Retina (tissue), 1 donor: ENCODE measurements at regions not wholly inside any gene's neighbourhood (a gene's known extent, or its start where the extent isn't known, plus 50 kb on each side); places are given as distances from the start of the nearest gene placed in this dataset.
"Not testable (repeated sequence)": the region's sequence is repeated elsewhere in the genome, so short reads cannot be mapped to it uniquely, and the experiment has no call there.

Experiments
- DNase-seq: peaks from one replicate; pipeline ENCODE4 v3.0.0-alpha.2; 2016

DNA sequence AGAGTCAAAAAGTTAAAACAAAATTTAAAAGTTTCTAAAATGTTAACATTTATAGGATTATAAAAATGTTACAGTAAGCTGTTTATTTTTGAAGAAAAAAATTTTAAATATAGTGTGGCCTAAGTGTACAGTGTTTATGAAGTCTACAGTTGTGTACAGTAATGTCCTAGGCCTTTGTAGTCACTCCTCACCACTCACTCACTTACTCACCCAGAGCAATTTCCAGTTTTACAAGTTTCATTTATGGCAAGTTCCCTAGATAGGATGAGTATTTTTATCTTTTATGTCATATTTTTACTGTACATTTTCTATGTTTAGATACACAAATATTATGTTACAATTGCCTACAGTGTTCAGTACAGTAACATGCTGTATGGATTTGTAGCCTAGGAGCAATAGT, 419.9 kb downstream of the ARL4A start:
- DNase-seq, result no peak

GRCh38 chr7:13108061-13108460, 420.6 kb downstream of the ARL4A start:
- DNase-seq, result no peak

- DNase-seq, result no peak
These were observed 421.8 kb downstream of the ARL4A start for GRCh38 chr7:13109201-13109600.

DNA sequence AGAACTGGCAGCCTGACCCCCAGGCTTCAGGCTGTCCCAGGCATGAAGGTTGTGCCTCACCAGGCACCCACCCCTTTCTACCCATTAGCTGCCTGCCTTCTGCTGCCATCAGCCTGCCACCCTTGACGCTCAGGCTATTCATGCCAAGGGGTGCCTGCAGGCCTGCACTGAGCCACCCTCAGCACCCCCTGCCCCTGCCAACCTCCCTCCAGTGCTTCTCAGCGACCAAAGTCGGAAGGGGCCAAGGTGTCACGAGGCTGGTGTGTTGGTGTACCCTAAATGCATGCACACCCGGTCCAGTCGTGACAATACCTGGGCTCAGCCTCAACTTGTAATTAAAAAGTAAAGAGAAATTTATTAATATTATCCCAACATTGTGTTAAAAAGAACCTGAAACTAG, 422.7 kb downstream of the ARL4A start:
- no peak for DNase-seq

GRCh38 chr7:13111230-13111629, 423.8 kb downstream of the ARL4A start:
- DNase-seq, result no peak

GRCh38 chr7:13114240-13114639, 426.8 kb downstream of the ARL4A start:
- DNase-seq, result not testable (repeated sequence)

DNA sequence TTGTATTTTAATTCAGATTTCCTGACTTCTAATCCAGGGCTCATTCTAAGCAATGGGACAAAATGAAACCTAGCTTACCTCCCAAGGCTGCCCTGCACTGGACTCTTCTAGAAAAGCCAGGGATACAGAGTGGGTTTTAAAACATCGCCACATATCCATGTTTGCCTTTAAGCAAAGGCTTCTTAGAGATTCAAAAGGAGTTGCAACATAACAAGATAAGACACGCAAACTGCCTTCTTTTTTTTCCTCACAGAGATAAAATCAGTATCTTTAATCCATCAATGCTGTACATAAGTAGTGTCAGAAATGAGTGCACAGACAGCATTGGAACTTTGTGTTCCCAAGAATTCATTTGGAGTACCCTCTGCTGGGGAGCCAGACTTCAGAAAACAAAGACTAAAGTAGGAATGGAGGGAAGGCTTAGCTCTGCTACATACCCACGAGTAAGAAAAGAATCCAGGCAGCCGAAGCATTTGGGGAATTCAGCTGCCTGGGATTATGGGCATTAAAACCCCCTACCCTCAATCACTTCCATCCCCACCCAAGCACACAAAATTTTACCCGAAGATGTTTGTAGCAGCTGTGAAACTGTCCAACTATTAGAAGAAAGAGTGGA, 427.8 kb downstream of the ARL4A start:
- DNase-seq, result no peak

- DNase-seq, result no peak
These were observed 428.4 kb downstream of the ARL4A start for GRCh38 chr7:13115855-13116254.

- no peak for DNase-seq
These were observed 429.7 kb downstream of the ARL4A start for GRCh38 chr7:13117103-13117502.

DNA sequence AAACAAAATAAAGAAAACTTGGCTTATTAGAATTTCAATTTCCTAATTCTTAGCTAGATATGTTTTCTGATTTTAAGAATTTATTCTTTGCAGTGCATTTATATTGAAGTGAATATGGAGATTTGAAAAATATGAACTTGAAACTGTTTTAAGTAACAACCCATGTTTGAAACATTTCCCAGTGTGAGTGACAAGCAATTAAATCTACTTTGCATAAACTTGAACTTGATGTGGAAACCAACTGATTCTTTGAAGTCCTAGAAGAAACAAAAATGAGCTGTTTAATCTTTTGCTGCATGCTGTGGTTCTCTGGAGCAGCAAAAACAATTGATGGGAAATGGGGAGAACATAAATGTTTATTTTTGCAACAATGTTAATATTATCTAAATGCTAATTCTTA, 430.2 kb downstream of the ARL4A start:
- DNase-seq, result no peak

DNA sequence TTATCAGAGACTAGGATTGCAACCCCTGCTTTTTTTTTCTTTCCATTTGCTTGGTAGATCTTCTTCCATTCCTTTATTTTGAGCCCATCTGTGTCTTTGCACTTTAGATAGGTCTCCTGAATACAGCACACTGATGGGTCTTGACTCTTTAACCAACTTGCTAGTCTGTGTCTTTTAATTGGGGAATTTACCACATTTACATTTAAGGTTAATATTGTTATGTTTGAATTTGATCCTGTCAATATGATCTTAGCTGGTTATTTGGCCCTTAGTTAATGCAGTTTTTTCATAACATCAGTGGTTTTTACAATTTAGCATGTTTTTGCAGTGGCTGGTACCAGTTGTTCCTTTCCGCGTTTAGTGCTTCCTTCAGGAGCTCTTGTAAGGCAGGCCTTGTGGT, 437.2 kb downstream of the ARL4A start:
- not testable (repeated sequence) for DNase-seq

GRCh38 chr7:13126347-13126746, 438.9 kb downstream of the ARL4A start:
- DNase-seq, result no peak

- no peak for DNase-seq
These were observed 442.9 kb downstream of the ARL4A start for GRCh38 chr7:13130321-13130720.

- not testable (repeated sequence) for DNase-seq
These were observed 443.5 kb downstream of the ARL4A start for GRCh38 chr7:13130906-13131305.

- no peak for DNase-seq
These were observed 444.9 kb downstream of the ARL4A start for GRCh38 chr7:13132314-13132713.

DNA sequence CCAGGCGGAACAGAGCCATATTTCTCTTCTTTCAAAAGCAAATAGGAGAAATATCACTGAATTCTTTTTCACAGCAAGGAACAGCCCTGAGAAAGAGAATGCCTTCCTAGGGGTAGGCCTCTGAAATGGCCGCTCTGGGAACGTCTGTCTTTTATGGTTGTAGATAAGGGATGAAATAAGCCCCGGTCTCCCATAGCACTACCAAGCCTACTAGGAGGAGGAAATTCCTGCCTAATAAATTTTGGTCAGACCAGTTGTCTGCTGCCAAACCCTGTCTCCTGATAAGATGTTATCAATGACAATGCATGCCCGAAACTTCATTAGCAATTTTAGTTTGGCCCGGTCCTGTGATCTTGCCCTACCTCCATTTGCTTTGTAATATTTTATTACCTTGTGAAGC, 448.9 kb downstream of the ARL4A start:
- not testable (repeated sequence) for DNase-seq

DNA sequence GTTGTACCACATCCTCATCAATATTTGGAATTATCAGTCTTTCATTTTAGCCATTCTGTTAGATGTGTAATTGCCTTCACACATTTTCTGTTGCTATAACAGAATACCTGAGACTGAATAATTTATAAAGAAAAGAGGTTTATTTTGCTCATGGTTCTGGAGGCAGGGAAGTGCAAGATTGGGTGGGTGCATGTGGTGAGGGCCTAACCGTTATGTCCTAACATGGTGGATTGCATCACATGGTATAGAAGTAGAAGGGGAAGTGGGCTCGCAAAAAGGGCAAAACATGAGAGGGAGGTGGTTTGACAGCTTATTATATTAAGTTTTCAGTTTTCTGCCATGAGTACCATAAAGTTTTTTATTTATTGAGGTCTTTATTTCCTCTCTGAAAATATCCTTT, 452.0 kb downstream of the ARL4A start:
- DNase-seq, result no peak

- no peak for DNase-seq
These were observed 457.2 kb downstream of the ARL4A start for GRCh38 chr7:13144673-13145072.

GRCh38 chr7:13148548-13148947, 461.1 kb downstream of the ARL4A start:
- DNase-seq, result no peak

DNA sequence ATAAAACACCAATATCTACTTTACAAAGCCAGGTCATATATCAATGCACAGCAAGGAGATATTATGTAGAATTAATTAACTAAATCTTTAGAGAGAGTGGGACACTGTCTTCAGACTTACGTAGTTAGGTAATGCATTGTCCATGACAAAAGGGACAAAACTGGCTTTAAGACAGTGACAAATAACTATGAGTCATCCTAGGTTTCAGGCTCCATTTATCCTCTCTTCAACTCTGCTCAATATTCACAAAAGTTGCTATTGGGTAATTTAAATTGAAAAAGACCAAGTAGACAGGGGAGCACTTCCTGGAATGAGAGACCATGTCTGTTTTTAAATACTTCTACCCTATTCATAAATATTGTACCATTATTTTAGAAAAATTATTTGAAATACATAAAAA, 464.5 kb downstream of the ARL4A start:
- DNase-seq, result no peak

DNA sequence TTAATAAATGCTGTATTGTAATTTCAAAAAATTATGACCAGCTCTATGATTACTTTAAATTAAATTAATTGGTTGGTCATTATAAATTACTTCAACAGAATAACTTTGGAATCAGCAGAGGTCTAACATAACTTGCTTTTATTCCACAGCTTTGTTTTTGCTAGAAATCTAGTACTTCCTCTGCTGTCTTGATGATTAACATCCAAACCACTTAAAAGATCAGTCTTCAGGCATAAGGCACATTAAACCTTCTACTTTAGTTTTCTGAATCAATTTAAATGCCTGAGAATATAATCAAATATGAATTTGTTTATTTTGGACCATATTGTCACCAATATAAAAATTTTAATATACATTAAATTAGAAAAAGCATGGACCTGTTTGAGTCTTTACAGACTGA, 465.3 kb downstream of the ARL4A start:
- DNase-seq, result no peak

DNA sequence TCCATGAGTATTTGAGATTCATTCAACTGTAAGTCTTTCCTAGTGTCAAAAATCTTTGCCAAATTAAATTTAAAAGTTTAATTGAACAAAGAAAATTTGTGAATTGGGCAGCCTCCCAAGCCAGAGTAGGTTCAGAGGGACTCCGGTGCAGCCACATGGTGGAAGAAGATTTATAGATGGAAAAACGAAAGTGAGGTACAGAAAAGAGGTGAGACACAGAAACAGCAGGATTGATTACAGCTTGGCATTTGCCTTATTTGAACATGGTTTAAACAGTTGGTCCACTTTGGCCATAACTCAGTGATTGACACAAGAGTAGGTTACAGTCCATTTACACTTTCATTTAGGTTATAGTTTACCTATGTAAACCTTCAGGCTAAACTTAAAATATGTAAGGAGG, 465.8 kb downstream of the ARL4A start:
- no peak for DNase-seq

DNA sequence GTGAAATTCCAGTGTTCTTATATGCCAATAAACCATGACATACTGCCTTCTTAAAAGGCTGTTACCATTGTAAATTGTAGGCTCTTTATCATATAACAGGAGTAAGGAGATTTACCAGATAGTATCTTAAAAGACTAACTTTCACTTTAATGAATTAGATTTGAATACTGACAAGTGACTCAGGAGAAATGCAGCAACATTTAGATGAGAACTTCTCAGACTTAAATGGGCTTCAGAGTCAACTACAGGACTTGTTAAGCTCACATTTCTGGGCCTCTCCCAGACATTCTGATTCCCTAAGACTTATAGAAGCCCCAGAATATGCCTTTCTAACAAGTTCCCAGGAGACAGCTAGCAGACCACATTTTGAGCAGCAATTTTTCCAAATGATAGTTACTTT, 466.3 kb downstream of the ARL4A start:
- DNase-seq, result no peak

- DNase-seq, result no peak
These were observed 467.8 kb downstream of the ARL4A start for GRCh38 chr7:13155188-13155587.

- DNase-seq, result no peak
These were observed 471.6 kb downstream of the ARL4A start for GRCh38 chr7:13159003-13159402.
